RWPE1 (cell line): ENCODE measurements at regions not wholly inside any gene's neighbourhood (a gene's known extent, or its start where the extent isn't known, plus 50 kb on each side); places are given as distances from the start of the nearest gene placed in this dataset.
"Not testable (repeated sequence)": the region's sequence is repeated elsewhere in the genome, so short reads cannot be mapped to it uniquely, and the experiment has no call there.

Source experiments
- CTCF ChIA-PET: fragments of 350-600 bp; sonication (Branson Sonifier 250); formaldehyde crosslinking; extraction: SDS; loops from one replicate; lab custom pipeline; 2021; lab: Yijun Ruan, JAX
- POLR2A ChIA-PET: fragments of 400-600 bp; formaldehyde crosslinking; extraction: SDS; loops from one replicate; lab custom pipeline; 2020; ENCODE audit warnings: antibody characterized with exemption; ENCODE audit not compliant: low non-redundant PET; lab: Yijun Ruan, JAX
- DNase-seq: peaks from one replicate; pipeline ENCODE4 v3.0.0; 2012; ENCODE audit warnings: low spot score
- H3K27ac ChIP-seq: fragments of 450-650 bp; 2 replicates; pipeline ENCODE4 v1.5.1; 2017
- CTCF ChIP-seq: fragments of 450-650 bp; conservative IDR thresholded peaks from 2 replicates; pipeline ENCODE4 v1.5.1; 2017; ENCODE audit warnings: low read depth, mild to moderate bottlenecking

- no peak for DNase-seq
- no peak overlapping the region for H3K27ac ChIP-seq
- TF ChIP-seq CTCF: no peak
- CTCF ChIA-PET: no interaction called here
- POLR2A ChIA-PET: no interaction called here
Observed at GRCh38 chrY:7834284-7834683, 922.7 kb upstream of the AMELY start.

DNA sequence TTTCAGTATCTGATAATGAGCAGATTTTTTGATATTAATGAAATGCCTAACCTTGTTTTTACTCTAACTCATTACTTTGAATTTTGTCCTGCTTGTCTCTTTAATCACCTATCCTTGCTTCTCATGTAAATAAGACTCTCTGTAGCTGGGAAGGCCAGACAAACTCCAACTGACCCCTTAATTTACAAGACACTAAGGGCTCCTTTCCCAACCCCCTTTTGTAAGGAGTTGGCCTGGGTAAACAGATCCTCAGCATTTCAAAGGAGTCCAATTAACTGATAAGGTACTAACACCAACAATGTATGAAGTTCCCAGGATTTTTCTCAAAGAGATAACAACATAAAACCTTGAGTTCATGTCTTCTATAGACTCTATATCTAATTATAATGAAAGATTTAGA, 919.3 kb upstream of the AMELY start:
- H3K27ac ChIP-seq, CTCF ChIA-PET, POLR2A ChIA-PET, DNase-seq: not testable (repeated sequence)

- ChIA-PET CTCF (no interaction called here), POLR2A (no interaction called here)
- DNase-seq: no peak
- no peak for TF ChIP-seq CTCF
- no peak overlapping the region for H3K27ac ChIP-seq
Observed at GRCh38 chrY:7826533-7826932, 915.0 kb upstream of the AMELY start.

GRCh38 chrY:7825874-7826273, 914.3 kb upstream of the AMELY start:
- CTCF ChIA-PET: no interaction called here
- no peak for DNase-seq
- POLR2A ChIA-PET: no interaction called here
- no peak overlapping the region for H3K27ac ChIP-seq
- no peak for TF ChIP-seq CTCF

GRCh38 chrY:7821295-7822035, 909.9 kb upstream of the AMELY start:
- H3K27ac ChIP-seq: no peak overlapping the region
- ChIA-PET POLR2A (no interaction called here), CTCF (no interaction called here)
- no peak for DNase-seq
- TF ChIP-seq CTCF: no peak

DNA sequence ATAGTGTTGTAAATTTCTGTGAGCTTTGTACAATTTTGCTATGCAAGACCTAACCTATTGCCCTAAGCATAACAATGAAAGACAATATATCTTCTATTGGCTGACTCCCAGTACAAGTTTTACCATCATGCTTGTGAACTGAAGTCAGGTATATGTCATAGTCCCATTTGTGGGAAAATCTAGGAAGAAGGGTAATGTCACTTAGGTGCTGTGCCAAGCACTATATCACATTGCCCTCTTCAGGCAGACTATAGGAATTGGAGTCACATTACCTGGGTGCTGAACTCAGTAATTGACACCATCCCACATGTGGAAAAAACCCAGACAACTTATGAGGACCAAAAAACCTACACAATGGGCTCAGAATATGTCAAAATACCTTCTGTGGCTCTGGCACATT, 907.4 kb upstream of the AMELY start:
- no peak for TF ChIP-seq CTCF
- DNase-seq: no peak
- POLR2A ChIA-PET: no interaction called here
- H3K27ac ChIP-seq: no peak overlapping the region
- CTCF ChIA-PET: no interaction called here

- TF ChIP-seq CTCF: no peak
- CTCF ChIA-PET: no interaction called here
- POLR2A ChIA-PET: no interaction called here
- no peak overlapping the region for H3K27ac ChIP-seq
- DNase-seq: no peak
Observed at GRCh38 chrY:7816567-7816966, 905.0 kb upstream of the AMELY start.
